WTC11 (cell line): ENCODE measurements at regions not wholly inside any gene's neighbourhood (a gene's known extent, or its start where the extent isn't known, plus 50 kb on each side); places are given as distances from the start of the nearest gene placed in this dataset.

Experiments used
- ATAC-seq: fragments of 200-7000 bp; cut with Tn5 transposase; 2 replicates; pipeline ENCODE4 v1.10.0; 2021; ENCODE audit warnings: mild to moderate bottlenecking, moderate library complexity
- CTCF ChIA-PET: fragments of 300-600 bp; sonication (Branson Sonifier 250); formaldehyde crosslinking; loops from one replicate; lab custom pipeline; 2021; ENCODE audit warnings: antibody characterized with exemption; lab: Charles Lee
- POLR2A ChIA-PET: fragments of 350-600 bp; sonication (Branson Sonifier 250); formaldehyde crosslinking; loops from one replicate; lab custom pipeline; 2021; ENCODE audit warnings: antibody characterized with exemption; lab: Charles Lee
- DNase-seq: peaks from one replicate; pipeline ENCODE4 v3.0.0; 2021; ENCODE audit warnings: low spot score
- H3K27ac Mint-ChIP-seq: 2 replicates; pipeline ENCODE4 v1.8.0; 2021; ENCODE audit warnings: mixed read lengths
- H3K27me3 Mint-ChIP-seq: 2 replicates; pipeline ENCODE4 v1.8.0; 2021; ENCODE audit warnings: low read depth, mild to moderate bottlenecking, moderate library complexity, mixed read lengths
- H3K36me3 Mint-ChIP-seq: 2 replicates; pipeline ENCODE4 v1.8.0; 2021; ENCODE audit warnings: mixed read lengths
- H3K4me1 Mint-ChIP-seq: 2 replicates; pipeline ENCODE4 v1.8.0; 2022; ENCODE audit warnings: mixed read lengths
- H3K4me3 Mint-ChIP-seq: 2 replicates; pipeline ENCODE4 v1.8.0; 2021; ENCODE audit warnings: mild to moderate bottlenecking, moderate library complexity, mixed read lengths
- H3K9me3 Mint-ChIP-seq: 2 replicates; pipeline ENCODE4 v1.8.0; 2021; ENCODE audit warnings: mixed read lengths
- ATF2 ChIP-seq: sonication (generic); formaldehyde crosslinking; IDR thresholded peaks from 2 replicates; pipeline ENCODE4 v1.8.1; 2022; ENCODE audit warnings: low read depth, missing genetic modification reagents, borderline replicate concordance
- CBFB ChIP-seq: sonication (generic); formaldehyde crosslinking; IDR thresholded peaks from 2 replicates; pipeline ENCODE4 v1.8.1; 2022; ENCODE audit warnings: mild to moderate bottlenecking, low read depth, missing genetic modification reagents
- CDX4 ChIP-seq: fragments of 250-450 bp; sonication (Bioruptor Pico); IDR thresholded peaks from 2 replicates; pipeline ENCODE4 v1.9.0; 2021; ENCODE audit warnings: moderate library complexity, mild to moderate bottlenecking, inconsistent platforms, borderline replicate concordance
- FOXJ3 ChIP-seq: sonication (generic); formaldehyde crosslinking; IDR thresholded peaks from 2 replicates; pipeline ENCODE4 v1.9.0; 2021; ENCODE audit warnings: missing genetic modification reagents, mild to moderate bottlenecking, borderline replicate concordance
- GRHL2 ChIP-seq: fragments of 250-450 bp; sonication (Bioruptor Pico); IDR thresholded peaks from 2 replicates; pipeline ENCODE4 v1.8.0; 2022; ENCODE audit warnings: mild to moderate bottlenecking, moderate library complexity; ENCODE audit not compliant: insufficient replicate concordance, severe bottlenecking
- GTF2I ChIP-seq: fragments of 250-450 bp; sonication (Bioruptor Pico); conservative IDR thresholded peaks from 2 replicates; pipeline ENCODE4 v1.4.0; 2021; ENCODE audit warnings: mild to moderate bottlenecking
- HMGXB4 ChIP-seq: sonication (generic); formaldehyde crosslinking; IDR thresholded peaks from 2 replicates; pipeline ENCODE4 v1.8.1; 2023; ENCODE audit warnings: mild to moderate bottlenecking, moderate library complexity, missing genetic modification reagents
- JUN ChIP-seq: sonication (generic); formaldehyde crosslinking; IDR thresholded peaks from 2 replicates; pipeline ENCODE4 v1.8.0; 2023; ENCODE audit warnings: mild to moderate bottlenecking, missing genetic modification reagents
- MAX ChIP-seq: sonication (generic); formaldehyde crosslinking; IDR thresholded peaks from 2 replicates; pipeline ENCODE4 v1.8.0; 2022; ENCODE audit warnings: mild to moderate bottlenecking, missing genetic modification reagents
- MXD4 ChIP-seq: fragments of 250-450 bp; sonication (Bioruptor Pico); IDR thresholded peaks from 2 replicates; pipeline ENCODE4 v1.8.0; 2021; ENCODE audit warnings: mild to moderate bottlenecking, moderate library complexity, borderline replicate concordance
- NR1H2 ChIP-seq: sonication (generic); formaldehyde crosslinking; IDR thresholded peaks from 2 replicates; pipeline ENCODE4 v1.9.0; 2021; ENCODE audit warnings: mild to moderate bottlenecking, moderate library complexity, missing genetic modification reagents
- NR3C1 ChIP-seq: sonication (generic); formaldehyde crosslinking; conservative IDR thresholded peaks from 2 replicates; pipeline ENCODE4 v1.8.1; 2023; ENCODE audit warnings: low read depth, mild to moderate bottlenecking, missing genetic modification reagents
- OVOL2 ChIP-seq: fragments of 250-450 bp; sonication (Bioruptor Pico); IDR thresholded peaks from 2 replicates; pipeline ENCODE4 v1.9.0; 2021; ENCODE audit warnings: mild to moderate bottlenecking, borderline replicate concordance
- PREB ChIP-seq: sonication (generic); formaldehyde crosslinking; IDR thresholded peaks from 2 replicates; pipeline ENCODE4 v1.8.1; 2022; ENCODE audit warnings: mild to moderate bottlenecking, missing genetic modification reagents, moderate library complexity, borderline replicate concordance
- RELA ChIP-seq: sonication (generic); formaldehyde crosslinking; IDR thresholded peaks from 2 replicates; pipeline ENCODE4 v1.8.1; 2022; ENCODE audit warnings: missing genetic modification reagents, mild to moderate bottlenecking, borderline replicate concordance
- RORB ChIP-seq: fragments of 250-450 bp; sonication (Bioruptor Pico); IDR thresholded peaks from 2 replicates; pipeline ENCODE4 v1.9.0; 2021; ENCODE audit warnings: mild to moderate bottlenecking
- SOX15 ChIP-seq: fragments of 250-450 bp; sonication (Bioruptor Pico); IDR thresholded peaks from 2 replicates; pipeline ENCODE4 v1.9.0; 2021; ENCODE audit warnings: mild to moderate bottlenecking
- TEAD1 ChIP-seq: sonication (generic); formaldehyde crosslinking; IDR thresholded peaks from 2 replicates; pipeline ENCODE4 v1.8.0; 2022; ENCODE audit warnings: mild to moderate bottlenecking, missing genetic modification reagents
- TP53 ChIP-seq: sonication (generic); formaldehyde crosslinking; IDR thresholded peaks from 2 replicates; pipeline ENCODE4 v1.8.1; 2023; ENCODE audit warnings: mild to moderate bottlenecking, missing genetic modification reagents
- ZBTB21 ChIP-seq: sonication (generic); formaldehyde crosslinking; IDR thresholded peaks from 2 replicates; pipeline ENCODE4 v1.8.1; 2023; ENCODE audit warnings: mild to moderate bottlenecking, missing genetic modification reagents, borderline replicate concordance
- ZBTB43 ChIP-seq: sonication (generic); formaldehyde crosslinking; IDR thresholded peaks from 2 replicates; pipeline ENCODE4 v1.8.1; 2023; ENCODE audit warnings: mild to moderate bottlenecking, missing genetic modification reagents
- ZNF121 ChIP-seq: sonication (generic); formaldehyde crosslinking; IDR thresholded peaks from 2 replicates; pipeline ENCODE4 v1.8.0; 2023; ENCODE audit warnings: missing genetic modification reagents
- ZNF138 ChIP-seq: sonication (generic); formaldehyde crosslinking; conservative IDR thresholded peaks from 2 replicates; pipeline ENCODE4 v1.8.1; 2022; ENCODE audit warnings: mild to moderate bottlenecking, moderate library complexity, missing genetic modification reagents
- ZNF232 ChIP-seq: sonication (generic); formaldehyde crosslinking; IDR thresholded peaks from 2 replicates; pipeline ENCODE4 v1.8.0; 2022; ENCODE audit warnings: mild to moderate bottlenecking, missing genetic modification reagents
- ZNF671 ChIP-seq: fragments of 250-450 bp; sonication (Bioruptor Pico); IDR thresholded peaks from 2 replicates; pipeline ENCODE4 v1.8.0; 2021; ENCODE audit warnings: mild to moderate bottlenecking

GRCh38 chr12:83660727-83661358 is 974.1 kb downstream of the TMTC2 start (continued):
- no peak for TF ChIP-seq OVOL2 (CRISPR knock-in tag)
- no peak for TF ChIP-seq TEAD1
- TF ChIP-seq ZNF138 (CRISPR knock-in tag), result no peak
- TF ChIP-seq NR3C1 (CRISPR knock-in tag), result no peak
- TF ChIP-seq ZNF671 (CRISPR knock-in tag), result no peak
- TF ChIP-seq RELA (CRISPR knock-in tag), result no peak
- no peak for TF ChIP-seq JUN (CRISPR knock-in tag)
- TF ChIP-seq TP53 (CRISPR knock-in tag), result no peak
- TF ChIP-seq MAX (CRISPR knock-in tag), result no peak
- TF ChIP-seq ZNF121 (CRISPR knock-in tag), result no peak

- H3K4me3 Mint-ChIP-seq, result no peak overlapping the region
- no peak for DNase-seq
- ChIA-PET CTCF (no interaction called here), POLR2A (no interaction called here)
- H3K27me3 Mint-ChIP-seq, result no peaks in the 10 kb centered on the region
- H3K36me3 Mint-ChIP-seq, result no peaks in the 10 kb centered on the region
- no peak for TF ChIP-seq CDX4 (CRISPR knock-in tag)
- TF ChIP-seq NR1H2, result no peak
- TF ChIP-seq PREB (CRISPR knock-in tag), result no peak
- TF ChIP-seq GRHL2 (CRISPR knock-in tag), result no peak
- H3K4me1 Mint-ChIP-seq, result no peaks in the 10 kb centered on the region
- H3K27ac Mint-ChIP-seq, result no peak overlapping the region
- H3K9me3 Mint-ChIP-seq, result peaks cover 3% of the 10 kb centered on the region; the same call in 1 of the 2 replicates
- ATAC-seq, result no peak
Measured at GRCh38 chr12:83659321-83659720, 972.6 kb downstream of the TMTC2 start.

- Mint-ChIP-seq H3K27ac (no peak overlapping the region), H3K4me1 (peaks cover 4% of the 10 kb centered on the region; the same call in 1 of the 2 replicates), H3K4me3 (no peak overlapping the region), H3K27me3 (no peaks in the 10 kb centered on the region), H3K36me3 (peaks cover 15% of the 10 kb centered on the region), H3K9me3 (peaks cover 31% of the 10 kb centered on the region)
- ChIA-PET POLR2A (no interaction called here), CTCF (no interaction called here)
- DNase-seq, result no peak
- TF ChIP-seq SOX15 (CRISPR knock-in tag) (no peak), ZBTB43 (CRISPR knock-in tag) (no peak), MXD4 (no peak)
- ATAC-seq, result no peak
Measured at GRCh38 chr12:83656004-83656403, 969.3 kb downstream of the TMTC2 start.

- Mint-ChIP-seq H3K9me3 (peaks cover 13% of the 10 kb centered on the region), H3K27ac (no peak overlapping the region), H3K27me3 (no peaks in the 10 kb centered on the region), H3K4me3 (no peak overlapping the region), H3K4me1 (peaks cover 13% of the 10 kb centered on the region), H3K36me3 (peaks cover 7% of the 10 kb centered on the region)
- ChIA-PET POLR2A (no interaction called here), CTCF (no interaction called here)
- DNase-seq (no peak), ATAC-seq (no peak)
- TF ChIP-seq GTF2I (CRISPR knock-in tag), result no peak
- no peak for TF ChIP-seq ZNF232 (CRISPR knock-in tag)
- no peak for TF ChIP-seq CBFB (CRISPR knock-in tag)
- no peak for TF ChIP-seq ZBTB21 (CRISPR knock-in tag)
- TF ChIP-seq RORB (CRISPR knock-in tag), result no peak
- TF ChIP-seq TP53 (CRISPR knock-in tag), result no peak
- no peak for TF ChIP-seq ATF2 (CRISPR knock-in tag)
- no peak for TF ChIP-seq FOXJ3 (CRISPR knock-in tag)
- no peak for TF ChIP-seq HMGXB4 (CRISPR knock-in tag)
- TF ChIP-seq PREB (CRISPR knock-in tag), result no peak
Measured at GRCh38 chr12:83642205-83642604, 955.5 kb downstream of the TMTC2 start.
